ENCODE measurements at regions not wholly inside any gene's neighbourhood (a gene's known extent, or its start where the extent isn't known, plus 50 kb on each side); places are given as distances from the start of the nearest gene placed in this dataset.
"Not testable (repeated sequence)": the region's sequence is repeated elsewhere in the genome, so short reads cannot be mapped to it uniquely, and the experiment has no call there.

DNA sequence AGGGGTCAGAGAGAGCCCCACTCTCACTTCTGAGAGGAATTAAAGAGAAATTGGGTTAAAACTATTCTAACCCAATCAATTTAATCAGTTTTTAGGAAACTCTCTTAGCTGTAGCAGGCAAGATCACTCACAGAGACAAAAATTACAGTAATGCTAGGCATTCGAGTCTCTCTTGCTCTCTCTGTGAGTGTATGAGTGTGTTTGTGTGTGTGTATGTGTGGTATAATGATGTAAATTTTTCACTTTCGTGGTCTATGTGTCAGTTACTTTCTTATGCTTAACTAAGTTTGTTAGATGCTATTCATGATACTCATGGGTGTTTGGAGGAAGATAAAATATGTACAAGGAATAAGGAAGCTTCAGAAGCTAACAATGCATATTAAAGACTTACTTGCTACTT is 131.3 kb downstream of the FASLG start:
- Histone ChIP-seq H3K4me3 (ENCODE audit: insufficient read depth, low read depth, low read length, poor library complexity, severe bottlenecking) (no peak overlapping the region), H3K36me3 (ENCODE audit: control insufficient read depth, insufficient read depth, low read length) (no peaks in the 10 kb centered on the region), H3K27me3 (replicated peaks; ENCODE audit: control insufficient read depth, insufficient read depth, low read length, poor library complexity, severe bottlenecking) (no peaks in the 10 kb centered on the region), H3K27ac (ENCODE audit: insufficient read depth, low read length, poor library complexity, severe bottlenecking) (no peak overlapping the region), H3K4me1 (ENCODE audit: control insufficient read depth, insufficient read depth, low read length, poor library complexity, severe bottlenecking) (no peaks in the 10 kb centered on the region), H3K9me3 (ENCODE audit: control insufficient read depth, low read length) (no peaks in the 10 kb centered on the region)
- no peak for DNase-seq

DNA sequence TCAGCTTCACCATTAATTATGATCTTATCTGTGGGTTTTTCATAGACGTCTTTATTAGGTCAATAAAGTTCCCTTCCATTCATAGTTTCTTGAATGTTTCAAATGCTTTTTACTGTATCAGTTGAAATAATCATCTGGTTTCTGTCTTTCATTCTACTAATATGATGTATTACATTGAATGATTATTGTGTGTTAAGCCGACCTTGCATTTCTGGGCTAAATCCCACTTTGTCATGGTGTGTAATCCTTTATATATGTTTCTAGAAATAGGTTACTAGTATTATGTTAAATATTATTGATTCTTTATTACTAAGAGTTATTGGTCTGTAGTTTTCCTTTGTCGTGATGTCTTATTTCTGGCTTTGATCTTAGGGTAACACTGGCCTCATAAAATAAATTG is 134.9 kb downstream of the FASLG start:
- H3K27me3 ChIP-seq (replicated peaks; ENCODE audit: control insufficient read depth, insufficient read depth, low read length, poor library complexity, severe bottlenecking): no peaks in the 10 kb centered on the region
- H3K9me3 ChIP-seq (ENCODE audit: control insufficient read depth, low read length): no peaks in the 10 kb centered on the region
- no peak overlapping the region for H3K4me3 ChIP-seq (ENCODE audit: insufficient read depth, low read depth, low read length, poor library complexity, severe bottlenecking)
- no peak for DNase-seq
- no peaks in the 10 kb centered on the region for H3K4me1 ChIP-seq (ENCODE audit: control insufficient read depth, insufficient read depth, low read length, poor library complexity, severe bottlenecking)
- H3K36me3 ChIP-seq (ENCODE audit: control insufficient read depth, insufficient read depth, low read length): no peaks in the 10 kb centered on the region
- no peak overlapping the region for H3K27ac ChIP-seq (ENCODE audit: insufficient read depth, low read length, poor library complexity, severe bottlenecking)

- Histone ChIP-seq H3K27ac (ENCODE audit: insufficient read depth, low read length, poor library complexity, severe bottlenecking) (no peak overlapping the region), H3K4me1 (ENCODE audit: control insufficient read depth, insufficient read depth, low read length, poor library complexity, severe bottlenecking) (no peaks in the 10 kb centered on the region), H3K4me3 (ENCODE audit: insufficient read depth, low read depth, low read length, poor library complexity, severe bottlenecking) (no peak overlapping the region), H3K36me3 (ENCODE audit: control insufficient read depth, insufficient read depth, low read length) (no peaks in the 10 kb centered on the region), H3K27me3 (replicated peaks; ENCODE audit: control insufficient read depth, insufficient read depth, low read length, poor library complexity, severe bottlenecking) (no peaks in the 10 kb centered on the region), H3K9me3 (ENCODE audit: control insufficient read depth, low read length) (no peaks in the 10 kb centered on the region)
- no peak for DNase-seq
Measured at GRCh38 chr1:172795741-172796140, 136.8 kb downstream of the FASLG start.

DNA sequence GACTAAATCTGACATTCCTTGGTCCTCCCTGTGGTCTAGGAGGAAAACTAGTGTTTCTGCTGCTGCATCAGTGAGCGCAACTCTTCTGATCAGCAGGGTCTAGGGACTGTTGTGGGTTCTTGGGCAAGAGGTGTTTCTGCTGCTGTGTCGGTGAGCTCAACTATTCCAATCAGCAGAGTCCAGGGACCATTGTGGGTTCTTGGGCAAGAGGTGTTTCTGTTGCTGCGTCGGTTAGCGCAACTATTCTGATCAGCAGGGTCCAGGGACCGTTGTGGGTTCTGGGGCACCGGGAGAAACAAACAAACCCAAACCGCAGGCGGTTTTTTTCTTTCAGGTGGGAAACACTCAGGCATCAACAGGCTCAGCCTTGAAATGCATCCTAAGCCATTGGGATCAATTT is 140.9 kb downstream of the FASLG start:
- not testable (repeated sequence) for H3K4me3 ChIP-seq (ENCODE audit: insufficient read depth, low read depth, low read length, poor library complexity, severe bottlenecking); H3K27ac ChIP-seq (ENCODE audit: insufficient read depth, low read length, poor library complexity, severe bottlenecking); H3K27me3 ChIP-seq (replicated peaks; ENCODE audit: control insufficient read depth, insufficient read depth, low read length, poor library complexity, severe bottlenecking); DNase-seq; H3K4me1 ChIP-seq (ENCODE audit: control insufficient read depth, insufficient read depth, low read length, poor library complexity, severe bottlenecking); H3K9me3 ChIP-seq (ENCODE audit: control insufficient read depth, low read length); H3K36me3 ChIP-seq (ENCODE audit: control insufficient read depth, insufficient read depth, low read length)

DNA sequence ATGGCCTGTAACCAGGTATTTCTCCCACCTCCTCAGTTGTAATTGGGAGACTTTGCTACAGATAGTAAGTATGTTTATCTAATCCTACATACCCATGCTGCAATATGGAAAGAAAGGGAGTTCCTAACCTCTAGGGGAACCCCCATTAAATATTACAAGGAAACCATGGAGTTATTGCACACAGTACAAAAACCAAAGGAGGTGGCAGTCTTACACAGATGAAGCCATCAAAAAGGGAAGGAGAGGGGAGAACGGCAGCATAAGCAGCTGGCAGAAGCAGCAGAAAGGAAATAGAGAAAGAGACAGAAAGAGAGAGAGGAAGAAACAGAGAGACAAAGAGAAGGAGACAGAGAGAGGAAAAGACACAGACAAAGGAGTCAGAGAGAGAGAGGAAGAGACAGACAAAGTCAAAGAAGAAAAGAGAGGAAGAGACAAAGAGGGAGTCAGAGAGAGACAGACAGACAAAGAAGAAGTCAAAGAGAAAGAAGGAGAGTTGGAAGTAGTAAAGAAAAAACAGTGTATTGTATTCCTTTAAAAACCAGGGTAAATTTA is 142.9 kb downstream of the FASLG start:
- Histone ChIP-seq H3K9me3 (ENCODE audit: control insufficient read depth, low read length) (no peaks in the 10 kb centered on the region), H3K36me3 (ENCODE audit: control insufficient read depth, insufficient read depth, low read length) (no peaks in the 10 kb centered on the region), H3K4me1 (ENCODE audit: control insufficient read depth, insufficient read depth, low read length, poor library complexity, severe bottlenecking) (no peaks in the 10 kb centered on the region), H3K4me3 (ENCODE audit: insufficient read depth, low read depth, low read length, poor library complexity, severe bottlenecking) (no peak overlapping the region), H3K27me3 (replicated peaks; ENCODE audit: control insufficient read depth, insufficient read depth, low read length, poor library complexity, severe bottlenecking) (no peaks in the 10 kb centered on the region), H3K27ac (ENCODE audit: insufficient read depth, low read length, poor library complexity, severe bottlenecking) (no peak overlapping the region)
- DNase-seq: no peak

DNA sequence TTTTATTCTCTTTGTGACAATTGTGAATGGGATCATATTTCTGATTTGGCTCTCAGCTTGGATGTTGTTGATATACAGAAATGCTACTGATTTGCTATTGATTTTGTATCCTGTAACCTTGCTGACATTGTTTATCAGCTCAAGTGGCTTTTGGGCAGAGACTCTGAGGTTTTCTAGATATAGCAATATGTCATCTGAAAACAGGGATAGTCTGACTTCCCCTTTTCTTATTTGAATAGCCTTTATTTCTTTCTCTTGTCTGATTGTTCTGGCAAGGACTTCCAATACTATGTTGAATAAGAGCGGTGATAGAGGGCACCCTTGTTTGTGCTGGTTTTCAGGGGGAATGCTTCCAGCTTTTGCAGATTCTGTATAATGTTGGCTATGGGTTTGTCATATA is 150.8 kb downstream of the FASLG start:
- H3K27me3 ChIP-seq (replicated peaks; ENCODE audit: control insufficient read depth, insufficient read depth, low read length, poor library complexity, severe bottlenecking): no peaks in the 10 kb centered on the region
- no peak overlapping the region for H3K4me3 ChIP-seq (ENCODE audit: insufficient read depth, low read depth, low read length, poor library complexity, severe bottlenecking)
- H3K9me3 ChIP-seq (ENCODE audit: control insufficient read depth, low read length): no peaks in the 10 kb centered on the region
- H3K36me3 ChIP-seq (ENCODE audit: control insufficient read depth, insufficient read depth, low read length): no peaks in the 10 kb centered on the region
- DNase-seq: no peak
- no peak overlapping the region for H3K27ac ChIP-seq (ENCODE audit: insufficient read depth, low read length, poor library complexity, severe bottlenecking)
- H3K4me1 ChIP-seq (ENCODE audit: control insufficient read depth, insufficient read depth, low read length, poor library complexity, severe bottlenecking): no peaks in the 10 kb centered on the region

GRCh38 chr1:172810480-172811175 is 151.7 kb downstream of the FASLG start:
- Histone ChIP-seq H3K27me3 (replicated peaks; ENCODE audit: control insufficient read depth, insufficient read depth, low read length, poor library complexity, severe bottlenecking) (no peaks in the 10 kb centered on the region), H3K36me3 (ENCODE audit: control insufficient read depth, insufficient read depth, low read length) (no peaks in the 10 kb centered on the region), H3K4me3 (ENCODE audit: insufficient read depth, low read depth, low read length, poor library complexity, severe bottlenecking) (no peak overlapping the region), H3K27ac (ENCODE audit: insufficient read depth, low read length, poor library complexity, severe bottlenecking) (no peak overlapping the region), H3K9me3 (ENCODE audit: control insufficient read depth, low read length) (no peaks in the 10 kb centered on the region), H3K4me1 (ENCODE audit: control insufficient read depth, insufficient read depth, low read length, poor library complexity, severe bottlenecking) (no peaks in the 10 kb centered on the region)
- DNase-seq: no peak

- no peak overlapping the region for H3K27ac ChIP-seq (ENCODE audit: insufficient read depth, low read length, poor library complexity, severe bottlenecking)
- no peak for DNase-seq
- no peaks in the 10 kb centered on the region for H3K4me1 ChIP-seq (ENCODE audit: control insufficient read depth, insufficient read depth, low read length, poor library complexity, severe bottlenecking)
- H3K9me3 ChIP-seq (ENCODE audit: control insufficient read depth, low read length): no peaks in the 10 kb centered on the region
- no peaks in the 10 kb centered on the region for H3K36me3 ChIP-seq (ENCODE audit: control insufficient read depth, insufficient read depth, low read length)
- H3K4me3 ChIP-seq (ENCODE audit: insufficient read depth, low read depth, low read length, poor library complexity, severe bottlenecking): no peak overlapping the region
- H3K27me3 ChIP-seq (replicated peaks; ENCODE audit: control insufficient read depth, insufficient read depth, low read length, poor library complexity, severe bottlenecking): no peaks in the 10 kb centered on the region
Measured at GRCh38 chr1:172811694-172812093, 152.8 kb downstream of the FASLG start.

GRCh38 chr1:172812118-172812517 is 153.2 kb downstream of the FASLG start:
- Histone ChIP-seq H3K27ac (ENCODE audit: insufficient read depth, low read length, poor library complexity, severe bottlenecking) (no peak overlapping the region), H3K27me3 (replicated peaks; ENCODE audit: control insufficient read depth, insufficient read depth, low read length, poor library complexity, severe bottlenecking) (no peaks in the 10 kb centered on the region), H3K9me3 (ENCODE audit: control insufficient read depth, low read length) (no peaks in the 10 kb centered on the region), H3K4me3 (ENCODE audit: insufficient read depth, low read depth, low read length, poor library complexity, severe bottlenecking) (no peak overlapping the region), H3K4me1 (ENCODE audit: control insufficient read depth, insufficient read depth, low read length, poor library complexity, severe bottlenecking) (no peaks in the 10 kb centered on the region), H3K36me3 (ENCODE audit: control insufficient read depth, insufficient read depth, low read length) (no peaks in the 10 kb centered on the region)
- DNase-seq: no peak

DNA sequence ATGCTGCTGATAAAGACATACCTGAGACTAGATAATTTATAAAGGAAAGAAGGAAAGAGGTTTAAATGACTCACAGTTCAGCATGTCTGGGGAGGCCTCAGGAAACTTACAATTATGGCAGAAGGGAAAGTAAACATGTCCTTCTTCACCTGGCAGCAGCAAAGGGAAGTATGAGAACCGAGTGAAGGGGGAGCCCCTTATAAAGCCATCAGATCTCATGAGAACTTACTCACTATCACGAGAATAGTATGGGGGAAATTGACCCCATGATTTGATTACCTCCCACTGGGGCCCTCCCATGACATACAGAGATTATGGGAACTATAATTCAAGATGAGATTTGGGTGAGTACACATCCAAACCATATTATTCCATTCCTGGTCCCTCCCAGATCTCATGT is 154.4 kb downstream of the FASLG start:
- H3K36me3 ChIP-seq (ENCODE audit: control insufficient read depth, insufficient read depth, low read length): no peaks in the 10 kb centered on the region
- no peak overlapping the region for H3K4me3 ChIP-seq (ENCODE audit: insufficient read depth, low read depth, low read length, poor library complexity, severe bottlenecking)
- DNase-seq: no peak
- no peaks in the 10 kb centered on the region for H3K4me1 ChIP-seq (ENCODE audit: control insufficient read depth, insufficient read depth, low read length, poor library complexity, severe bottlenecking)
- H3K9me3 ChIP-seq (ENCODE audit: control insufficient read depth, low read length): no peaks in the 10 kb centered on the region
- H3K27me3 ChIP-seq (replicated peaks; ENCODE audit: control insufficient read depth, insufficient read depth, low read length, poor library complexity, severe bottlenecking): no peaks in the 10 kb centered on the region
- no peak overlapping the region for H3K27ac ChIP-seq (ENCODE audit: insufficient read depth, low read length, poor library complexity, severe bottlenecking)
